Heart right ventricle (tissue), 16 donors: ENCODE measurements at regions not wholly inside any gene's neighbourhood (a gene's known extent, or its start where the extent isn't known, plus 50 kb on each side); places are given as distances from the start of the nearest gene placed in this dataset.

ENCODE experiments used
- ATAC-seq, 8 donors: fragments of 200-7000 bp; cut with Tn5 transposase; one replicate each; pipeline ENCODE4 v1.9.1; 2020; ENCODE audit warnings: mild to moderate bottlenecking in 8 of 8, moderate library complexity in 8 of 8, moderate number of reproducible peaks in 1 of 8
- DNase-seq, 2 donors: peaks; one replicate each; pipeline ENCODE4 v3.0.0-alpha.2; 2020
- H3K27ac ChIP-seq, 10 donors: fragments of 200-600 bp; sonication (generic) in 2 of 10; one replicate each; pipeline versions ENCODE4 v1.5.0 to v1.8.0; 2020 to 2022; ENCODE audit warnings: mild to moderate bottlenecking in 3 of 10
- H3K27me3 ChIP-seq, 7 donors: fragments of 200-600 bp; one replicate each; pipeline ENCODE4 v1.8.0; 2021 to 2022; ENCODE audit warnings: mild to moderate bottlenecking in 2 of 7
- H3K36me3 ChIP-seq, 9 donors: fragments of 200-600 bp; sonication (generic) in 1 of 9; one replicate each; pipeline versions ENCODE4 v1.5.0 to v1.8.0; 2020 to 2022; ENCODE audit warnings: mild to moderate bottlenecking in 2 of 9
- H3K4me1 ChIP-seq, 9 donors: fragments of 200-600 bp; sonication (generic) in 1 of 9; one replicate each; pipeline versions ENCODE4 v1.5.0 to v1.8.0; 2020 to 2022; ENCODE audit warnings: mild to moderate bottlenecking in 4 of 9
- H3K4me3 ChIP-seq, 10 donors: fragments of 200-600 bp; sonication (generic) in 2 of 10; one replicate each; pipeline versions ENCODE4 v1.5.0 to v1.8.0; 2020 to 2022; ENCODE audit warnings: mild to moderate bottlenecking in 7 of 10, moderate library complexity in 2 of 10
- H3K9me3 ChIP-seq, 11 donors: fragments of 200-600 bp in 10 of 11; sonication (generic) in 2 of 11; one replicate each; pipeline versions ENCODE4 v1.5.0 to v1.8.0; 2013 to 2022; ENCODE audit warnings: mild to moderate bottlenecking in 2 of 11, control low read depth in 1 of 11, moderate library complexity in 1 of 11
- CTCF ChIP-seq, 9 donors: fragments of 200-600 bp; sonication (generic) in 2 of 9; IDR thresholded peaks; one replicate each; pipeline versions ENCODE4 v1.5.0 to v1.8.0; 2021 to 2022; ENCODE audit warnings: antibody characterized with exemption in 9 of 9, mild to moderate bottlenecking in 5 of 9, moderate library complexity in 1 of 9
- WGBS, 2 donors: extraction: QIAGEN DNeasy Blood & Tissue Kit; methylation state at CpG; one replicate each; pipeline ENCODE4 v1.1.7; 2013; ENCODE audit warnings: inconsistent platforms in 1 of 2; 5-methylcytosine and 5-hydroxymethylcytosine counted together
- intact Hi-C, 10 donors: fragments of 100-400 bp; cut with DNase I; formaldehyde crosslinking; loops; one replicate each; pipeline versions ENCODE4 v1.11.1 to v1.14.2; 2022
- donor health status: Arrhythmogenic right ventricular cardiomyopathy.
- donor health status: ischemic (EF 13 %, LVEDD 7.1; RV severe dilation, severe dysfunction).
- donor health status: healthy with polysubstance abuse.
- donor health status: DM: no; HTN: yes; CAD: no.
- donor health status: DM: no; HTN: no; CAD: no.
- donor health status: ischemic (EF 25% LVEDD 6.9; RV normal size, moderate dysfunction).
- donor health status: ischemic (EF 25% LVEDD 5.7; RV mildly dilated, moderate dysfunction).
- donor health status: healthy.
- donor health status: DM: yes; HTN: yes; CAD: no.
- donor health status: Ischemic cardiomyopathy.
- donor health status: ischemic (EF 35%, LVEDD 5.7; RV mildly dilated, moderate dysfunction).
- donor health status: nonischemic (EF 11% LVEDD 7.7; RV severe dilation, severe dysfunction).
- donor health status: DM: yes; HTN: yes; CAD: no.
- donor health status: PGD.
- donor health status: ischemic (EF 29% LVEDD 5.4; RV normal size, mild dysfunction).
- donor health status: nonischemic (EF 23%, LVEDD 6.1; RV moderate dilation, normal function).

GRCh38 chr13:38053896-38054295 lies 184.3 kb upstream of the TRPC4 start:
- no peak for ATAC-seq
- intact Hi-C loops = no loop called here
- DNase-seq = no peak
- TF ChIP-seq CTCF (IDR thresholded peaks at IDR 0.05) = no peak
- Histone ChIP-seq H3K27me3 (no peaks in the 10 kb centered on the region), H3K9me3 (no peaks in the 10 kb centered on the region), H3K4me3 (no peak overlapping the region), H3K27ac (no peak overlapping the region), H3K4me1 (no peaks in the 10 kb centered on the region), H3K36me3 (peaks cover 0 to 5% (median 0%) of the 10 kb centered on the region in 9 donors)
- WGBS, 2 donors = 84% methylated on average over 3 of the region's 3 CpGs

- intact Hi-C loops = no loop called here
- DNase-seq (no peak), ATAC-seq (no peak)
- 42 to 43% methylated on average over 1 of the region's 1 CpG for WGBS, 2 donors
- Histone ChIP-seq H3K9me3 (peaks cover 0 to 19% (median 0%) of the 10 kb centered on the region in 11 donors), H3K27me3 (no peaks in the 10 kb centered on the region), H3K4me1 (no peaks in the 10 kb centered on the region), H3K4me3 (no peak overlapping the region), H3K27ac (no peak overlapping the region), H3K36me3 (peaks cover 0 to 5% (median 0%) of the 10 kb centered on the region in 9 donors)
- TF ChIP-seq CTCF (IDR thresholded peaks at IDR 0.05) = no peak
Observed at GRCh38 chr13:38046049-38046376, 176.4 kb upstream of the TRPC4 start.

- TF ChIP-seq CTCF (IDR thresholded peaks at IDR 0.05) = peak in 7 of 9 donors; percentile 19 to 30 (median 24)
- H3K4me1 ChIP-seq = no peaks in the 10 kb centered on the region
- intact Hi-C loops = no loop called here
- H3K27ac ChIP-seq = no peak overlapping the region
- H3K4me3 ChIP-seq = no peak overlapping the region
- peaks cover 0 to 2% (median 0%) of the 10 kb centered on the region in 9 donors for H3K36me3 ChIP-seq
- 67 to 71% methylated on average over 8 of the region's 8 CpGs for WGBS, 2 donors
- ATAC-seq = peak in 1 of 8 donors; percentile 17
- no peaks in the 10 kb centered on the region for H3K27me3 ChIP-seq
- DNase-seq = no peak
- H3K9me3 ChIP-seq = peaks cover 0 to 19% (median 0%) of the 10 kb centered on the region in 11 donors
Observed at GRCh38 chr13:38045278-38046048, 175.9 kb upstream of the TRPC4 start.

GRCh38 chr13:38044067-38044466 lies 174.5 kb upstream of the TRPC4 start:
- DNase-seq = no peak
- H3K4me1 ChIP-seq = no peaks in the 10 kb centered on the region
- ATAC-seq = no peak
- H3K36me3 ChIP-seq = no peaks in the 10 kb centered on the region
- H3K27me3 ChIP-seq = no peaks in the 10 kb centered on the region
- peaks cover 0 to 28% (median 0%) of the 10 kb centered on the region in 11 donors for H3K9me3 ChIP-seq
- no peak overlapping the region for H3K4me3 ChIP-seq
- 86 to 89% methylated on average over 4 of the region's 4 CpGs for WGBS, 2 donors
- no peak overlapping the region for H3K27ac ChIP-seq
- intact Hi-C loops = no loop called here
- TF ChIP-seq CTCF (IDR thresholded peaks at IDR 0.05) = no peak
